ENCODE measurements at regions not wholly inside any gene's neighbourhood (a gene's known extent, or its start where the extent isn't known, plus 50 kb on each side); places are given as distances from the start of the nearest gene placed in this dataset.

DNA sequence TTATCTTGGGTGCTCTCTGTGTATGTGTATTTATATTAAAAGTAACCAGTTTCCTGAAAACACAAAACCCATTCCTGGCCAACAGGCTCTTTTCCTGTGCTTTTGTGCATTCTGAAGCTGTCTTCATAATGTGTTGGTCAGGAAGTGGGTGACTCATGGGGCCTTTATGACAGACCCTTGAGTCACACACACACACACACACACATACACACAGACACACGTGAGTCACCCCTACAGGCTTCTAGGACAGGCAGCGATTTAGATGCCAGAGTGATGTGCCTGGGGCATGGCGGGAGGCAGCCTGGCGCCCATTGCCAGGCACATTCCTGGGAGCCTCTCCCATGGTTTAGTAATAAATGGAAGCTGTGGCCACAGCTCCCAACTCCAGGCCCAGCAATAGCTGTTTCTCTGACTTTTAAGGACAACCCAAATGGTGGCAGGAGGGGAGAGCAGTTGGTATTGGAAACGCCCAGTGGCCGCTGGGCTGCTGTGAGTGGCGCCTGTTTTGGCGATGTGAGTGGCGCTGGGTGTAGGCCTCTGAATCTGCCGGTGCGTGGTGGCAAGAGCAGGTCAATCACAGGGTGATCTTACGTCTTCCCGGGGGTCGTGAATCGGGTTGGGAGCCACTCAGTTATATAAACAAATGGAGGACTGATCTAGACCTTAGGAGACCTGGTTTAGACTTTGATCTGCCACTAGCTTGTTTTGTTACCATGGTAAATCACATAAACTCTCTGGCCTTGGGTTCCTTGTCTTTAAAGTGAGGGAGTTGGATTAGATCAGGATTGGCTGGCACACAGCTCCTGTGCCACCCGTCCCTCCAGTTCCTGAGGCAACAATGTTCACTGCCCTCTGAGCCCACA is 150.7 kb upstream of the DLX2 start (continued):
- TF ChIP-seq, protein P1, sequence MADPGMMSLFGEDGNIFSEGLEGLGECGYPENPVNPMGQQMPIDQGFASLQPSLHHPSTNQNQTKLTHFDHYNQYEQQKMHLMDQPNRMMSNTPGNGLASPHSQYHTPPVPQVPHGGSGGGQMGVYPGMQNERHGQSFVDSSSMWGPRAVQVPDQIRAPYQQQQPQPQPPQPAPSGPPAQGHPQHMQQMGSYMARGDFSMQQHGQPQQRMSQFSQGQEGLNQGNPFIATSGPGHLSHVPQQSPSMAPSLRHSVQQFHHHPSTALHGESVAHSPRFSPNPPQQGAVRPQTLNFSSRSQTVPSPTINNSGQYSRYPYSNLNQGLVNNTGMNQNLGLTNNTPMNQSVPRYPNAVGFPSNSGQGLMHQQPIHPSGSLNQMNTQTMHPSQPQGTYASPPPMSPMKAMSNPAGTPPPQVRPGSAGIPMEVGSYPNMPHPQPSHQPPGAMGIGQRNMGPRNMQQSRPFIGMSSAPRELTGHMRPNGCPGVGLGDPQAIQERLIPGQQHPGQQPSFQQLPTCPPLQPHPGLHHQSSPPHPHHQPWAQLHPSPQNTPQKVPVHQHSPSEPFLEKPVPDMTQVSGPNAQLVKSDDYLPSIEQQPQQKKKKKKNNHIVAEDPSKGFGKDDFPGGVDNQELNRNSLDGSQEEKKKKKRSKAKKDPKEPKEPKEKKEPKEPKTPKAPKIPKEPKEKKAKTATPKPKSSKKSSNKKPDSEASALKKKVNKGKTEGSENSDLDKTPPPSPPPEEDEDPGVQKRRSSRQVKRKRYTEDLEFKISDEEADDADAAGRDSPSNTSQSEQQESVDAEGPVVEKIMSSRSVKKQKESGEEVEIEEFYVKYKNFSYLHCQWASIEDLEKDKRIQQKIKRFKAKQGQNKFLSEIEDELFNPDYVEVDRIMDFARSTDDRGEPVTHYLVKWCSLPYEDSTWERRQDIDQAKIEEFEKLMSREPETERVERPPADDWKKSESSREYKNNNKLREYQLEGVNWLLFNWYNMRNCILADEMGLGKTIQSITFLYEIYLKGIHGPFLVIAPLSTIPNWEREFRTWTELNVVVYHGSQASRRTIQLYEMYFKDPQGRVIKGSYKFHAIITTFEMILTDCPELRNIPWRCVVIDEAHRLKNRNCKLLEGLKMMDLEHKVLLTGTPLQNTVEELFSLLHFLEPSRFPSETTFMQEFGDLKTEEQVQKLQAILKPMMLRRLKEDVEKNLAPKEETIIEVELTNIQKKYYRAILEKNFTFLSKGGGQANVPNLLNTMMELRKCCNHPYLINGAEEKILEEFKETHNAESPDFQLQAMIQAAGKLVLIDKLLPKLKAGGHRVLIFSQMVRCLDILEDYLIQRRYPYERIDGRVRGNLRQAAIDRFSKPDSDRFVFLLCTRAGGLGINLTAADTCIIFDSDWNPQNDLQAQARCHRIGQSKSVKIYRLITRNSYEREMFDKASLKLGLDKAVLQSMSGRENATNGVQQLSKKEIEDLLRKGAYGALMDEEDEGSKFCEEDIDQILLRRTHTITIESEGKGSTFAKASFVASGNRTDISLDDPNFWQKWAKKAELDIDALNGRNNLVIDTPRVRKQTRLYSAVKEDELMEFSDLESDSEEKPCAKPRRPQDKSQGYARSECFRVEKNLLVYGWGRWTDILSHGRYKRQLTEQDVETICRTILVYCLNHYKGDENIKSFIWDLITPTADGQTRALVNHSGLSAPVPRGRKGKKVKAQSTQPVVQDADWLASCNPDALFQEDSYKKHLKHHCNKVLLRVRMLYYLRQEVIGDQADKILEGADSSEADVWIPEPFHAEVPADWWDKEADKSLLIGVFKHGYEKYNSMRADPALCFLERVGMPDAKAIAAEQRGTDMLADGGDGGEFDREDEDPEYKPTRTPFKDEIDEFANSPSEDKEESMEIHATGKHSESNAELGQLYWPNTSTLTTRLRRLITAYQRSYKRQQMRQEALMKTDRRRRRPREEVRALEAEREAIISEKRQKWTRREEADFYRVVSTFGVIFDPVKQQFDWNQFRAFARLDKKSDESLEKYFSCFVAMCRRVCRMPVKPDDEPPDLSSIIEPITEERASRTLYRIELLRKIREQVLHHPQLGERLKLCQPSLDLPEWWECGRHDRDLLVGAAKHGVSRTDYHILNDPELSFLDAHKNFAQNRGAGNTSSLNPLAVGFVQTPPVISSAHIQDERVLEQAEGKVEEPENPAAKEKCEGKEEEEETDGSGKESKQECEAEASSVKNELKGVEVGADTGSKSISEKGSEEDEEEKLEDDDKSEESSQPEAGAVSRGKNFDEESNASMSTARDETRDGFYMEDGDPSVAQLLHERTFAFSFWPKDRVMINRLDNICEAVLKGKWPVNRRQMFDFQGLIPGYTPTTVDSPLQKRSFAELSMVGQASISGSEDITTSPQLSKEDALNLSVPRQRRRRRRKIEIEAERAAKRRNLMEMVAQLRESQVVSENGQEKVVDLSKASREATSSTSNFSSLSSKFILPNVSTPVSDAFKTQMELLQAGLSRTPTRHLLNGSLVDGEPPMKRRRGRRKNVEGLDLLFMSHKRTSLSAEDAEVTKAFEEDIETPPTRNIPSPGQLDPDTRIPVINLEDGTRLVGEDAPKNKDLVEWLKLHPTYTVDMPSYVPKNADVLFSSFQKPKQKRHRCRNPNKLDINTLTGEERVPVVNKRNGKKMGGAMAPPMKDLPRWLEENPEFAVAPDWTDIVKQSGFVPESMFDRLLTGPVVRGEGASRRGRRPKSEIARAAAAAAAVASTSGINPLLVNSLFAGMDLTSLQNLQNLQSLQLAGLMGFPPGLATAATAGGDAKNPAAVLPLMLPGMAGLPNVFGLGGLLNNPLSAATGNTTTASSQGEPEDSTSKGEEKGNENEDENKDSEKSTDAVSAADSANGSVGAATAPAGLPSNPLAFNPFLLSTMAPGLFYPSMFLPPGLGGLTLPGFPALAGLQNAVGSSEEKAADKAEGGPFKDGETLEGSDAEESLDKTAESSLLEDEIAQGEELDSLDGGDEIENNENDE (IDR thresholded peaks at IDR 0.05; ENCODE audit: insufficient replicate concordance, low read length) = no peak
- TF ChIP-seq CEBPB (IDR thresholded peaks at IDR 0.05; ENCODE audit: low read depth, low read length) = no peak
- TF ChIP-seq, protein P2, sequence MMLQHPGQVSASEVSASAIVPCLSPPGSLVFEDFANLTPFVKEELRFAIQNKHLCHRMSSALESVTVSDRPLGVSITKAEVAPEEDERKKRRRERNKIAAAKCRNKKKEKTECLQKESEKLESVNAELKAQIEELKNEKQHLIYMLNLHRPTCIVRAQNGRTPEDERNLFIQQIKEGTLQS (IDR thresholded peaks at IDR 0.05; ENCODE audit: insufficient read depth, low read depth, low read length) = no peak
- TF ChIP-seq, protein P3, sequence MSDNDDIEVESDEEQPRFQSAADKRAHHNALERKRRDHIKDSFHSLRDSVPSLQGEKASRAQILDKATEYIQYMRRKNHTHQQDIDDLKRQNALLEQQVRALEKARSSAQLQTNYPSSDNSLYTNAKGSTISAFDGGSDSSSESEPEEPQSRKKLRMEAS (IDR thresholded peaks at IDR 0.05) = no peak
- no peak for TF ChIP-seq CTBP2 (IDR thresholded peaks at IDR 0.05; ENCODE audit: borderline replicate concordance, insufficient read depth, insufficient read length, low read length)
- no peak for TF ChIP-seq CHD2 (IDR thresholded peaks at IDR 0.05; ENCODE audit: low read length)
- TF ChIP-seq PHF8 (conservative IDR thresholded peaks at IDR 0.05; ENCODE audit: low read depth, low read length) = no peak
- no peak for TF ChIP-seq TAF7 (optimal IDR thresholded peaks at IDR 0.05; ENCODE audit: borderline replicate concordance, low read depth, low read length)
- TF ChIP-seq BACH1 (IDR thresholded peaks at IDR 0.05; ENCODE audit: low read length) = no peak
- TF ChIP-seq SIRT6 (IDR thresholded peaks at IDR 0.05; ENCODE audit: low read length) = no peak
